ENCODE measurements at regions not wholly inside any gene's neighbourhood (a gene's known extent, or its start where the extent isn't known, plus 50 kb on each side); places are given as distances from the start of the nearest gene placed in this dataset.

DNA sequence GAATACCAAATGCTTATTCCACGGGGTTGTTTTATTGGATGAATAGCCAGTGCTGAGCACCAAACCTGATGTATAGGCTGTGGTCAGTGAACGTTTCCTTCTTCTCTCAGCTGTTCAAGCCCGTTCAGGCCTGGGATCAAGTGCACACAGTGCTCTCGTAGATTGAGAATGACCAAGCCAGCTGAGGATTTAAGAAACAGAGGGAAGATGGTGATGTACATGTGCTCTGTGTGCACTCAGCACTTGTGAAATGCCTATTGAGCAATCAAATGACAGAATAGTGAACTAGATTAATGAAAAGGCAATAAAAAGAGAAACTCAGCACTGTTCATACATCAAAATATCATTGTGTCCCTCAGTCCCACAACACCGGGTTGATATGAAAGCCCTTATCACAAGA is 302.5 kb downstream of the BMPER start:
- no peak overlapping the region for H3K4me3 ChIP-seq
- no peak overlapping the region for H3K27ac ChIP-seq
- no peaks in the 10 kb centered on the region for H3K4me1 ChIP-seq
- DNase-seq: no peak
- intact Hi-C loops (cut with DNase I): no loop called here
- no peak for ATAC-seq
- no peaks in the 10 kb centered on the region for H3K9me3 ChIP-seq
- TF ChIP-seq, protein P1, sequence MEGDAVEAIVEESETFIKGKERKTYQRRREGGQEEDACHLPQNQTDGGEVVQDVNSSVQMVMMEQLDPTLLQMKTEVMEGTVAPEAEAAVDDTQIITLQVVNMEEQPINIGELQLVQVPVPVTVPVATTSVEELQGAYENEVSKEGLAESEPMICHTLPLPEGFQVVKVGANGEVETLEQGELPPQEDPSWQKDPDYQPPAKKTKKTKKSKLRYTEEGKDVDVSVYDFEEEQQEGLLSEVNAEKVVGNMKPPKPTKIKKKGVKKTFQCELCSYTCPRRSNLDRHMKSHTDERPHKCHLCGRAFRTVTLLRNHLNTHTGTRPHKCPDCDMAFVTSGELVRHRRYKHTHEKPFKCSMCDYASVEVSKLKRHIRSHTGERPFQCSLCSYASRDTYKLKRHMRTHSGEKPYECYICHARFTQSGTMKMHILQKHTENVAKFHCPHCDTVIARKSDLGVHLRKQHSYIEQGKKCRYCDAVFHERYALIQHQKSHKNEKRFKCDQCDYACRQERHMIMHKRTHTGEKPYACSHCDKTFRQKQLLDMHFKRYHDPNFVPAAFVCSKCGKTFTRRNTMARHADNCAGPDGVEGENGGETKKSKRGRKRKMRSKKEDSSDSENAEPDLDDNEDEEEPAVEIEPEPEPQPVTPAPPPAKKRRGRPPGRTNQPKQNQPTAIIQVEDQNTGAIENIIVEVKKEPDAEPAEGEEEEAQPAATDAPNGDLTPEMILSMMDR (IDR thresholded peaks at IDR 0.05): no peak
- H3K27me3 ChIP-seq (ENCODE audit: low read depth): no peaks in the 10 kb centered on the region
- no peaks in the 10 kb centered on the region for H3K36me3 ChIP-seq

DNA sequence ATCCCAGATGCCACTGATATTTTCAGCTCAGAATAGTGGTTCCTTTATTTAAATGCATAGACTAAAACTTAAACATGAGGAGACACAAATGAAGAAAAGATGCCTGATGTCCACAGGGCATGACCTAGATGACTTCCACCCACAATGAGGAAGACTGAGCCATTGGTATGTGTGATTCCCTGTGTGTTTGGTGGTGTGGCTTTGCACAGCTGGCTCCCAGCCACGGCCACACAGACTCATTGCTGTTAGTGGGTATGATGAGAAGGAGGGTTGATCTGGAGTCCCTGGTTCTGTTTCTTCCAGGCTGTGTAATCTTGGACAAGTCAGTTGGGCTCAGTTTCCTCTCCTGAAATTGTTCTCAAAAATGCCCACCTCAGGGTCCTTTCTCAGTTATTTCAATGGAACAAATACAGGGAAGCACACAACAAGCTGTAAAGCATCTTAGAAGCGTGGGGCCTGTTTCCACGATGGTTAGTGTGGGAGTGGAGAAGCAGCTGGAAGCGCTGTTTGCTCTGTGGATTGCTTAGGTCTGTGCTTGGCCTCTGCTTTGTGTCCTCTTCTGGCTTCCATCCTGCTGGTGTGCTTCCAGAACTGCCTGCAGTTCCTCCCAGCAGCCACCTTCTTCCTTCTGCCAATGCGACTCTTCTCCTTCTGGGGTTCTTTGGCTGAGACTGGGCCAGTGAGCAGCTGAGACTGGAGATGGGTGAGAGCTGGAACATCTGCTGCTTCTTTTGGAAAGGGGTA is 303.7 kb downstream of the BMPER start:
- intact Hi-C loops (cut with DNase I): no loop called here
- Histone ChIP-seq H3K27me3 (ENCODE audit: low read depth) (no peaks in the 10 kb centered on the region), H3K27ac (no peak overlapping the region), H3K4me3 (no peak overlapping the region), H3K4me1 (no peaks in the 10 kb centered on the region), H3K9me3 (no peaks in the 10 kb centered on the region), H3K36me3 (no peaks in the 10 kb centered on the region)
- ATAC-seq (no peak), DNase-seq (no peak)
- TF ChIP-seq, protein P1 (IDR thresholded peaks at IDR 0.05): no peak

DNA sequence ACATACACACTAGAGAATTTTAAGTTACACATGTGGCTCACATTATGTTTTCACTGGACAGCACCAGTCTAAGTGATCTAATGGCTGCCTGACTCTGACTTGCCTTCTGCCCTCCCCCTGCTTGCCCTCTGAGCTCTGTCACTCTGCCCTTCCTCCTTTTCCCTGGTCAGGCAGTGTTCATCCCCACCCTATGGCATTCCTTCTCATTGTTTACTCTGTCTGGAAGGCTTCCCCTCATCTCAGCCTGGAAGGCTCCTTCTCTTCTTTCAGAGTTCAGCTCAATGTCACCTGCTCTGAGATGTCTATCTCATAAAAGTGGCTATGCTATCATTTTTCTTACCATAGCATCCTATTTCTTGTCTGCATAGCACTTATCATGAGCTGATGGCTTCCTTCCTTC is 305.7 kb downstream of the BMPER start:
- H3K27ac ChIP-seq: no peak overlapping the region
- TF ChIP-seq, protein P1 (IDR thresholded peaks at IDR 0.05): no peak
- H3K27me3 ChIP-seq (ENCODE audit: low read depth): no peaks in the 10 kb centered on the region
- DNase-seq (no peak), ATAC-seq (no peak)
- H3K36me3 ChIP-seq: no peaks in the 10 kb centered on the region
- H3K4me3 ChIP-seq: no peak overlapping the region
- intact Hi-C loops (cut with DNase I): no loop called here
- H3K9me3 ChIP-seq: no peaks in the 10 kb centered on the region
- H3K4me1 ChIP-seq: no peaks in the 10 kb centered on the region

DNA sequence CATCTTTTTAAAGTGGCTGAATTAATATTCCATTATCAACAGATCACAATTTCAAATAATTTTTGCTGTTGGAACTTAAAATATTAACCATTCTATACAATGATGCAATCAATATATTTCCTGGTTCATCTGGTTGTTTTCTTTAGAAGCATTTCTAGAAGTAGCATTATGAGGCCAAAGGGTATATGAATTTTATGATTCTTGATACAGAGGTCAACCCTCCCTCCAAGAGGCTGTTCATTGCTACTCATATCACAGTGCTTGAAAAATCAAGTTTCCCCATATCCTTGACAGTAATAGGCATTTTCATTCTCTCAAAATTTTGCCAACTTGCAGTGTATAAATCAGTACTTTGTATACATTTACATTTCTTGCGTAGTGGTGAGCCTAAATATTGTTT is 312.6 kb downstream of the BMPER start:
- H3K4me3 ChIP-seq: no peak overlapping the region
- intact Hi-C loops (cut with DNase I): no loop called here
- no peaks in the 10 kb centered on the region for H3K4me1 ChIP-seq
- TF ChIP-seq, protein P1 (IDR thresholded peaks at IDR 0.05): no peak
- H3K27ac ChIP-seq: no peak overlapping the region
- H3K27me3 ChIP-seq (ENCODE audit: low read depth): no peaks in the 10 kb centered on the region
- no peak for ATAC-seq
- no peaks in the 10 kb centered on the region for H3K9me3 ChIP-seq
- H3K36me3 ChIP-seq: no peaks in the 10 kb centered on the region
- no peak for DNase-seq

DNA sequence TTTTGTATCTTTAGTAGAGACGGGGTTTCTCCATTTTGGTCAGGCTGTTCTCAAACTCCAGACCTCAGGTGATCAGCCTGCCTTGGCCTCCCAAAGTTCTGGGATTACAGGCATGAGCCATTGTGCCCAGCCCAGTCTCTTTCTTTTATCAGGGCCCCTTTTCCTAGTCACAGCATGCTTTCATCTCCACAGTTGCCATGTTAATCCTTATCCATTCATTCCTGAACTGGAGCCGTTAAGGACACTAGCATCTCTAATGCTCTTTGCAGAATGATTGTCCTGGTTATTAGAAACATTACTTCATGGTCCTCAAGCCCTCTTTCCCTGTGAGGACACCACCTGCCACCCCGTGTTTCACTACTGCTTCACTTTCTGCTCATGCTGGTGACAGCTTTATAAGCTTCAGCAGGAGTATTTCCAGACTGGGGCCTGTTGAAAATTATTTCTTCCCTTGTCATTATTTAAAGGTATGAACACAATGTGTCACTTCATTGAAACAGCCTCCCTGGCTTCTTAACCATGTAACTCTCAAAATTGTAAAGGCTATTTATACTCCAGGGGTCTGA is 313.9 kb downstream of the BMPER start:
- DNase-seq (no peak), ATAC-seq (no peak)
- TF ChIP-seq, protein P1 (IDR thresholded peaks at IDR 0.05): no peak
- Histone ChIP-seq H3K4me3 (no peak overlapping the region), H3K4me1 (no peaks in the 10 kb centered on the region), H3K27me3 (ENCODE audit: low read depth) (no peaks in the 10 kb centered on the region), H3K36me3 (no peaks in the 10 kb centered on the region), H3K27ac (no peak overlapping the region), H3K9me3 (no peaks in the 10 kb centered on the region)
- intact Hi-C loops (cut with DNase I): no loop called here
